HG02943 (cell line): ENCODE measurements at regions not wholly inside any gene's neighbourhood (a gene's known extent, or its start where the extent isn't known, plus 50 kb on each side); places are given as distances from the start of the nearest gene placed in this dataset.

Experiments used
- ATAC-seq: cut with Tn5 transposase; IDR thresholded peaks from one replicate; pipeline ENCODE4 v1.9.1; 2021; ENCODE audit warnings: mild to moderate bottlenecking, low read depth, moderate library complexity; ENCODE audit not compliant: unreplicated experiment

DNA sequence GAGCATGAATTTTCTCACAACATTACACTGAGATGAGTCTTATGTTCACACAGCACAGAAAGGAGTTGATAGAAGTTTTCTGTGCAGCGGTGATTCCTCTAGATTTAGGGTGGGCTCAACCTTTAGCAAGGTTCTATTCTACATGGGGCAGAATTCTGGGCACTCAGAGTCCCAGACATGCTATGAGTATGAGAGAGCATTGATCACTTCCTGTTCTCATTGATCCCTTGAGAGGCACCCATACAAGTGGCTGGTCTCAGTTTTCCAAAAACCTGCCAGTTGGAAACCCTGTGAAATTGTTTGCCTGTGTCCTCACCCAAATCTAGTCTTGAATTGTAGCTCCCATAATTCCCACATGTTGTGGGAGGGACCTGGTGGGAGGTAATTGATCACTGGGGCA is 112.5 kb upstream of the NR2F2 start:
- ATAC-seq: no peak

DNA sequence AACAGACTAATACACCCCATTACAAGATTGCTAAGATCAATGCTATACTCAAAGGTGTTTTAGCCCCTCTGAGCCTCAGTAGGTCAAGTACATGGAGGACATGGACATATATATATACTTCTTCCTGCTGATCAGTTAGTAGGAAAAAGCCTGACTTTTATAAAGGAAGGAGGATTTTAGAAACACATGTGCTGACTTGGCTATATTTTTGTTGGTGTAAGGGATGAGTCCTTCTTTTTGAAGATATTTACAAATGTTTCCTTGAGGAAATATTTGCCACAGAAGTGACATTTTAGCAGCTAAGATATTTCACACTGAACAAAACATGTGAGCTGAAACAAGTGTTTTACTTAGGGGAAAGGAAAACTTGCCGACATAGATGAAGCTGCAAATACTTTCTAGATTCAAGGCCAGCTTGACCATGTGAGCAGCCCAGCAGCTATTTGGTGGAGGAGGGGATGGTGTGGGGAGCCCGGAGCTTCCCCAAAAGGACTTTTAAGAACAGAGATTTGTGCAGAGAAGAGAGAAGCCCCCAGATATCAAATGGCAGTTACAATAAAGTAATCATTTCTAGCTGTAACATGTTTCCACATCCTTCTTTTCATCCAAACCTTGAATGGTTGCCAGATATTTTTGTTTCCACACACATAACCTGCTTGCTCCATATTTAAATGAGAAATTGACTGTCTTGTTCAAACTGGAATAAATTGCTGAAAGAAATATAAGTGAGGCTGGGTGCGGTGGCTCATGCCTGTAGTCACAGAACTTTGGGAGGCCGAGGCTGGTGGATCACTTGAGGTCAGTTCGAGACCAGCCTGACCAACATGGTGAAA is 111.7 kb upstream of the NR2F2 start:
- no peak for ATAC-seq

- ATAC-seq: no peak
Observed at GRCh38 chr15:96219681-96220080, 110.8 kb upstream of the NR2F2 start.

GRCh38 chr15:96220657-96221056 is 109.8 kb upstream of the NR2F2 start:
- no peak for ATAC-seq

- no peak for ATAC-seq
Observed at GRCh38 chr15:96222981-96223380, 107.5 kb upstream of the NR2F2 start.

- no peak for ATAC-seq
Observed at GRCh38 chr15:96223939-96224338, 106.6 kb upstream of the NR2F2 start.

DNA sequence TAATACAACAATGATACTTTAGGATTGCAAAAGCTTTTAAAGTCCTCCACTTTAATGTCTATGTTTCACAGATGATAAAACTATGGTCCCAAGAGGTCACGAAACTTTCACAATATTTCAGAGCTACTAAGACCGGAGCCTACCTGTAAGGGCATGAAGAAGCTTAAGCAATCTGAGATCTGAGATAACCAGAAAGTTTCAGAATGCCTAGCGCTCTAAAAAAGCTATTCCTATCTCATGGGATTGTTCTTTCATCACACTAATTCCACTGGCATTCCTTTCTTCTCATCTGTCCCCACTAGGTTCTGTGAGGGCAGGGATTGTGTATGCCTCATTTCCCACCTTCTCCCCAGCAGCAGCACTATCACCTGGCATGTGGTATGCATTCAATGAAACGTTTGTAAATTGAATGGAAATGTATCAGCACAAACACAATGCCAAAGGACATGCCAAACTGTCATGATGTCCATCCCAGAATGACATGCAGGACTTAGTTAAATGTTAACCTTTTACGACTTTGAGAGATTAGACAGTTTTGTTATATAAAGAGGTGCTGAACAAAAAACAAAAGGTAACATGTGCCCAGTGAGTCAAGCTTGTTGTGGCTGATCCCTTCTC is 104.7 kb upstream of the NR2F2 start:
- no peak for ATAC-seq

GRCh38 chr15:96230526-96231181 is 99.8 kb upstream of the NR2F2 start:
- no peak for ATAC-seq

GRCh38 chr15:96232335-96232734 is 98.2 kb upstream of the NR2F2 start:
- no peak for ATAC-seq

DNA sequence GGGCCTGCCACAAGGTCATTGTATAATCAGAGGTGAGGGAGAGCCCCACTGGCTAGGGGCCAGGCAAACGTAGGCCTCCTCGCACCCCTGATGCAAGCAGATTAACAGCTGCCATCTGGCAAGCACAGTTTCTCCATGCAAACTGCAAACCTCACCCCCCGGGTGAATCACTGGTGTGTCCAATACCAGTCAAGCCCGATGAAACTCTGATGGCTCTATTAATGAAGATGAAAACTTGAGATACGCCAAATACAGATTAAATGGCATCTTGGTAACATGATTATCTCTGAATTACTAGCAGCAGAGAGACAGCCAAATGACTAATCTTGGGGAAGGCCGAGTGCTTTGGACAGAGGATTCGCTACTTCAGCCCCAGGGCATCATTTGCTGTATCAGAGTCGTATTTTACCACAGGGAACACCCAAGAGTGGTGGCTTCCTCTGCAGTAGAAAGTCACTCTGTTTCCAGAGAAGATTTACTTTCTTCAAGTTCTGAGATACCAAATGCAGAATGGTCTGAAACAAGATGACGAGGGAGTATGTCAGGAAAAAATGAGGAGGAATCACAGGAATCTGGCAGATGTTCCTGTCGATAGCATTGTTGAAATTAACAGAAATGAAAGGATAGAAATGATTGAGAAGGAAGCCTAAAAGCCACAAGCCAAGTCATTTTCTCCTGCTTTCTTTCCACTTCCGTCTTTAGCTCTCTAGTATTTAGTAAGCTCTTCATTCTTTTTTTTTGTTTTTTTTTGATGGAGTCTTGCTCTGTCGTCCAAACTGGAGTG is 96.2 kb upstream of the NR2F2 start:
- no peak for ATAC-seq

- no peak for ATAC-seq
Observed at GRCh38 chr15:96237002-96237401, 93.5 kb upstream of the NR2F2 start.

- ATAC-seq: no peak
Observed at GRCh38 chr15:96242761-96243160, 87.7 kb upstream of the NR2F2 start.

DNA sequence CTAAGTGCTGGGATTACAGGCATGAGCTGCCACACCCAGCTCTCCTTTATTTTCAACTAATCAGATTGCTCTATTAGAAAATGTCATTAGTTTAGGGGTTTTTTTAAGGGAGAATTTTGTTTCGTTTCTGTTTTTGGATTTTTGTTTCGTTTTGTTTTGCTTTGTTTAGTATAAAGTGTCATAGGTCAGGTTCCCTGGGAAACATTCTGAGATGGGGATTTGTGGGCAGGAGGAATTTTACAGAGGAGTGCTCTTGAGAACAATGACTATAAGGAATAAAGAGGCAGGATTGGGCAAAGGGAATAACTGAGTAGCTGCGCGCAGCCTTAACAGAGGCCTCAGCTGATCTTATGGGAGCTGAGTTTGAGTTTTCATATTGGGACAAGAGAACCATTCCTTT is 86.8 kb upstream of the NR2F2 start:
- ATAC-seq: no peak

DNA sequence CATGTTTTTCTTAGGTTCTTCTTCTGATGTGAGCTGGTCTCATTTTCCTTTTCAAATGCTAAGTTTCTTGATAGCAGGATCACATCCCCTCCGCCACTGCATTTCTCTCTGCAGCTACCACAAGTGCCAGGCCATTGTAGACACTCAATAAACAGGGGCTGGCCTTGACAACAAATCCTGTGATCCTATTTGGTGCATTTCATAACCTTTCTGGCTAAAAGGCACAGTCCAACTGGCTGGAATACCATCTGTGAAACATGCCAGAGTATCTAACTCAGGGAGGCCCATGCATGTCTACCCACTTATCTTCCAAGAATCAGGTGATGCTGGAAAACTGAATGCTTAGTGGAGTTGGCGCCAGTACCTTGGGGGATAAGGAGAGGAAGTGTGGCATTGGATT is 85.2 kb upstream of the NR2F2 start:
- ATAC-seq: no peak

DNA sequence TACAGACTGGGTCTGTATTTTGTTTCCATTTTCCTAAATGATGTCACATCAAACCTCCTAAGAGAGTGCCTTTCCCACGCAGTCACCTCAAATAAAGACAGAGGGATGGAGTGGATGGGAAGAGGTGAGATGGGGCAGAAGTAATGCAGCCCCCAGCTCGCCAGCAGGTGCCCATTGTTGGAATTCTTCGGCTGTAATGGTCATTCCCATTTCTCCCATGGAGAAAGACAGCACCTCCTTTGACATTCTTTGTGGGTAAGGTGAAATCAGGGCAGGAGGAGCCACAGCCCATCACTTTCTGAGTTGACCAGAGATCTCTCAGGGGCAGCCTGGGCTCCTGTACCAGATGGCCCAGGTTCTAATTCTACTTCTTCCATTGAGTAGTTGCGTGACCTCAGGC is 84.4 kb upstream of the NR2F2 start:
- no peak for ATAC-seq

- ATAC-seq: no peak
Observed at GRCh38 chr15:96247621-96248305, 82.7 kb upstream of the NR2F2 start.

DNA sequence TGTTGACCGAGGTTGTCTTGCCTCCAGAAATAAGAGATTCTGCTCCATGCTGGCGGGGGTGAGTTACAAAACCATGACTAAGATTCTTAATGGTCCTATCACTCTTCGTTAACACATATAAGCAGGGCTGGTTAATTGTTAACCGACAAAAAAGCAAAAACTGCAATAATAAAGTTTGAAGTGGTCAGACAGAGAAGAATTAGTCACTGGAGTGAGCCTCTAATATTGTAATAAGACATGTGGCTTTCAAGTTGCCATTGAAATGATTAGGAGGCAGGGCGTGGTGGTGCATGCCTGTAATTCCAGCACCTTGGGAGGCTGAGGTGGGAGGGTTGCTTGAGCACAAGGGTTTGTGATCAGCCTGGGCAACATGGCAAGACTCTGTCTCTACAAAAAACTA is 78.4 kb upstream of the NR2F2 start:
- ATAC-seq: no peak

DNA sequence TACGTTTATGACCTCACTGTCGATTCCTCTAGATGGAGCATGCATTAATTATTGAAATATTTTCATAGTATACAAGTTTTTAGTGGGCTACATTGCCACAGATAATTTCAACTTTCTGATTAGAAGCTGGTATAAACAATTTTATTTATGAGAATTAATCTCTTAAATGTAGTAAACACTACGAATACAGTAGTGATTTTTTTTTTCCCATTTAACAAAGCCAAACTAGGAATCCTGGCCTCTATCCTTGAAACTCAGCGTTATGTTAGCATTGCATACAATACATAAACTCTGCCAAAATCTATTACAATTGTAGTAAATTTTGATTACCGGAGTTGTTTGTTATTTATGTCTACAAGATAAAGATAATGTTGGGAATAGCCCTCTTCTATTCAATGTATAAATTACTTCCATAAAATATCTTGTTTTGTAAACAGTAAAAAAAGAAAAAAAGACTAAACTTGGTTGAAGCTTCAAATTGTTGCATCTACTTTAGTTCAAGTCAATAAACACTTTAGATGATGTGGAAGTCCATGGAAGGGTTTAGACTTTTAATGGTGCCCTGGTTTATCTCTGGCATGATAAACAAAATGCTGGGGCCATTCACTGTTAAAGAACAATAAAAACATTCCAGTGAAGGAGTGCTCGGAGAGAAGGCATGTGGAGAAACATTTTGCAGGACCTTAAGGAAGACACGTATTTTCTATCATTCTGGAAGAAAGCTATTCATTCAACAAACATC is 77.3 kb upstream of the NR2F2 start:
- no peak for ATAC-seq

- no peak for ATAC-seq
Observed at GRCh38 chr15:96254173-96254572, 76.3 kb upstream of the NR2F2 start.

DNA sequence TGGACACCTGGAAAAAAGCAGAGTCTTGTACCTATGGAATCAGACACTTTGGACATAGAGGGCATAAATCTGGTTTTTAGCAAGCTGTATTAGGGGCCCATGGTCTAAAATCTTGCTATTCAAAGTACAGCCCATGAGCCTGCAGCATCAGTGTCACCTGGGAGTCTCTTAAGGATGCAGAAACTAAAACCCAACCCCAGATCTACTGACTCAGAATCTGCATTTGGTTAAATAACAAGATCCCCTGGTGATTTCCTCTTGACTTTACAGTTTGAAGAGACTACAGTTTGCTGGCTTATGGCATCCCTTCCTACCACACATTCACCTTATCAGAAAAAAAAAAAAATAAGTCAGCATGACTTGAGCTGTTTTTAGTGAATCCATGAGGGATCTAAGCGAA is 74.9 kb upstream of the NR2F2 start:
- ATAC-seq: no peak
